Femur (tissue), 1 donor: ENCODE measurements at regions not wholly inside any gene's neighbourhood (a gene's known extent, or its start where the extent isn't known, plus 50 kb on each side); places are given as distances from the start of the nearest gene placed in this dataset.
A peak's percentile ranks its signal among the peaks of the same experiment; 100 is the strongest.

Experiments used
- DNase-seq: peaks from one replicate; pipeline ENCODE4 v3.0.0-alpha.2; 2017

- no peak for DNase-seq
These were observed 466.8 kb downstream of the SOX6 start for GRCh38 chr11:15889363-15890030.

GRCh38 chr11:15890031-15890713 is 466.2 kb downstream of the SOX6 start:
- peak; percentile 19 for DNase-seq

GRCh38 chr11:15893080-15893492 is 463.3 kb downstream of the SOX6 start:
- DNase-seq, result no peak

GRCh38 chr11:15896026-15896425 is 460.3 kb downstream of the SOX6 start:
- no peak for DNase-seq

- no peak for DNase-seq
These were observed 459.8 kb downstream of the SOX6 start for GRCh38 chr11:15896530-15896929.

- DNase-seq, result no peak
These were observed 459.0 kb downstream of the SOX6 start for GRCh38 chr11:15897211-15897960.

- no peak for DNase-seq
These were observed 455.3 kb downstream of the SOX6 start for GRCh38 chr11:15901054-15901453.

GRCh38 chr11:15901790-15902189 is 454.6 kb downstream of the SOX6 start:
- no peak for DNase-seq

GRCh38 chr11:15903246-15903645 is 453.1 kb downstream of the SOX6 start:
- DNase-seq, result no peak

GRCh38 chr11:15905366-15906104 is 450.8 kb downstream of the SOX6 start:
- DNase-seq, result peak; percentile 84

GRCh38 chr11:15906481-15907035 is 449.8 kb downstream of the SOX6 start:
- DNase-seq, result no peak

- no peak for DNase-seq
These were observed 448.5 kb downstream of the SOX6 start for GRCh38 chr11:15907806-15908205.

- DNase-seq, result no peak
These were observed 446.3 kb downstream of the SOX6 start for GRCh38 chr11:15909937-15910598.

GRCh38 chr11:15910761-15911160 is 445.6 kb downstream of the SOX6 start:
- peak; percentile 11 for DNase-seq

GRCh38 chr11:15911377-15912044 is 444.8 kb downstream of the SOX6 start:
- DNase-seq, result peak; percentile 57

- peak; percentile 11 for DNase-seq
These were observed 444.1 kb downstream of the SOX6 start for GRCh38 chr11:15912291-15912690.

- peak; percentile 36 for DNase-seq
These were observed 443.5 kb downstream of the SOX6 start for GRCh38 chr11:15912825-15913224.

- peak; percentile 11 for DNase-seq
These were observed 443.1 kb downstream of the SOX6 start for GRCh38 chr11:15913261-15913660.
